CD4-positive, alpha-beta T cell (primary cell): ENCODE measurements at regions not wholly inside any gene's neighbourhood (a gene's known extent, or its start where the extent isn't known, plus 50 kb on each side); places are given as distances from the start of the nearest gene placed in this dataset.

Source experiments
- ATAC-seq: fragments of 200-7000 bp; cut with Tn5 transposase; one replicate; pipeline ENCODE4 v1.10.0; 2022; ENCODE audit warnings: mild to moderate bottlenecking; ENCODE audit not compliant: poor library complexity
- CTCF ChIA-PET: fragments of 350-600 bp; sonication (Branson Sonifier 250); formaldehyde crosslinking; loops from one replicate; lab custom pipeline; 2021; ENCODE audit warnings: antibody characterized with exemption, inconsistent platforms; lab: Charles Lee
- POLR2A ChIA-PET: fragments of 350-600 bp; sonication (Branson Sonifier 250); formaldehyde crosslinking; loops from one replicate; lab custom pipeline; 2021; ENCODE audit warnings: antibody characterized with exemption, inconsistent platforms; lab: Charles Lee
- DNase-seq, 14 experiments: peaks; one replicate each; pipeline ENCODE4 v3.0.0-alpha.2; 2013 to 2020; ENCODE audit warnings: mixed read lengths in 2 of 14
- H3K27ac ChIP-seq, 2 donors: one replicate each; pipeline versions ENCODE4 v1.5.1 to v1.7.0; 2013; ENCODE audit warnings: low read length in 2 of 2, low read depth in 1 of 2, mild to moderate bottlenecking in 1 of 2
- H3K27me3 ChIP-seq, 2 experiments: 1 replicate in 1 of 2; 2 replicates in 1 of 2; pipeline versions ENCODE4 v1.6.1 to v1.7.0; 2013; ENCODE audit warnings: low read length in 2 of 2, control low read depth in 1 of 2, mild to moderate bottlenecking in 1 of 2, moderate library complexity in 1 of 2; ENCODE audit not compliant: insufficient read depth in 2 of 2, control insufficient read depth in 1 of 2
- H3K36me3 ChIP-seq: one replicate; pipeline ENCODE4 v1.6.1; 2013; ENCODE audit warnings: low read length, control low read depth; ENCODE audit not compliant: insufficient read depth
- H3K4me1 ChIP-seq: one replicate; pipeline ENCODE4 v1.6.1; 2013; ENCODE audit warnings: low read length, control low read depth; ENCODE audit not compliant: insufficient read depth
- H3K4me3 ChIP-seq: one replicate; pipeline ENCODE4 v1.5.1; 2013; ENCODE audit warnings: mild to moderate bottlenecking, low read length, moderate library complexity
- H3K9me3 ChIP-seq, 2 experiments: 1 replicate in 1 of 2; 2 replicates in 1 of 2; pipeline versions ENCODE4 v1.6.1 to v1.7.0; 2013; ENCODE audit warnings: low read length in 2 of 2, mild to moderate bottlenecking in 2 of 2, control low read depth in 1 of 2, moderate library complexity in 1 of 2; ENCODE audit not compliant: control insufficient read depth in 1 of 2, insufficient read depth in 1 of 2
- H3K27ac Mint-ChIP-seq: one replicate; pipeline ENCODE4 v1.8.0; 2020; ENCODE audit warnings: mixed read lengths
- H3K27me3 Mint-ChIP-seq: one replicate; pipeline ENCODE4 v1.8.0; 2021; ENCODE audit warnings: mixed read lengths
- H3K36me3 Mint-ChIP-seq: one replicate; pipeline ENCODE4 v1.8.0; 2021; ENCODE audit warnings: low read depth, mixed read lengths
- H3K4me1 Mint-ChIP-seq: one replicate; pipeline ENCODE4 v1.8.0; 2021; ENCODE audit warnings: low read depth, mixed read lengths
- H3K4me3 Mint-ChIP-seq: one replicate; pipeline ENCODE4 v1.8.0; 2020; ENCODE audit warnings: mild to moderate bottlenecking, mixed read lengths
- H3K9me3 Mint-ChIP-seq: one replicate; pipeline ENCODE4 v1.8.0; 2020; ENCODE audit warnings: mixed read lengths
- CTCF ChIP-seq: fragments of 200-600 bp; IDR thresholded peaks from one replicate; pipeline ENCODE4 v1.8.0; 2022; ENCODE audit warnings: antibody characterized with exemption, mild to moderate bottlenecking
- intact Hi-C, 2 experiments: fragments of 100-400 bp; cut with DNase I in 1 of 2; cut with micrococcal nuclease in 1 of 2; formaldehyde crosslinking; loops; one replicate each; pipeline versions ENCODE4 v1.15.1 to v1.9.0; 2023 to 2025; cut with DNase I, micrococcal nuclease

DNA sequence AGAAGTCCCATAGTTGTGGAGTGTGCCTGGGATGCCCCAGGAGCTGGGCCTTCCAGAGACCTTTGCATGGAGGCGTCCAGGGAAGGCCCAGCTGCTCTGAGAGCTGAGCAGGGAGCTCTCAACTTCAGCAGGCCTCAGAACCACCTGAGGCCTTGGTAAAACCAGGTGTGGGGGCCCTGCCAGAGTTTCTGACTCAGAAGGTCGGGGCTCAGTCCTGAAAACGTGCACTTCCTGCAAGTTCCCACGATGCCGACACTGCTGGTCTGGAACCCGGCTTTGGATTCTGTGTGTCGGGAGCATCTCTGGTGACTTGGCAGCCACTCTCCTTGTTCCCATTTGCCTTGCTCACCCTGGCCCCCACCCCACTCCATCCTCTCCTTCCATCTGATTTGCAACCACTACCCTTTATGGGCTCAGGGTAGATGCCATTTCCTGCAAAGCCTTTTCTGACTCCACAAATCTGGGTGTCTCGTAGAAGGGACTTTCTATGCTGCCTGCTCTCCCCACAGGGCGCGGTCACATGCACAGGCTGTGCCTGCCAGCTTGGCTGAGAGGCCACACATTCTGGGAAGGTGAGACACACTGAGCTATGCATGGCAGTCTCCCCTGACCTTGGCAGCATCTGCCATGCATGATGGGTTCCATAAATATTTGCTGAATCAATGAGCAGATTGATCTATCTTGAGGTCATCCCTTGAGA, 244.7 kb downstream of the COL4A1 start:
- no peak overlapping the region for H3K4me3 Mint-ChIP-seq
- Histone ChIP-seq H3K27ac (no peak overlapping the region), H3K36me3 (no peaks in the 10 kb centered on the region), H3K9me3 (peaks cover 0 to 21% of the 10 kb centered on the region in 2 experiments), H3K4me3 (no peak overlapping the region), H3K27me3 (no peaks in the 10 kb centered on the region), H3K4me1 (no peaks in the 10 kb centered on the region)
- no peaks in the 10 kb centered on the region for H3K4me1 Mint-ChIP-seq
- no peaks in the 10 kb centered on the region for H3K9me3 Mint-ChIP-seq
- TF ChIP-seq CTCF, result no peak
- DNase-seq, result no peak
- intact Hi-C loops, result no loop called here
- ATAC-seq, result no peak
- H3K27me3 Mint-ChIP-seq, result peaks cover under 1% of the 10 kb centered on the region
- CTCF ChIA-PET, result no interaction called here
- POLR2A ChIA-PET, result no interaction called here
- no peaks in the 10 kb centered on the region for H3K36me3 Mint-ChIP-seq
- no peak overlapping the region for H3K27ac Mint-ChIP-seq

DNA sequence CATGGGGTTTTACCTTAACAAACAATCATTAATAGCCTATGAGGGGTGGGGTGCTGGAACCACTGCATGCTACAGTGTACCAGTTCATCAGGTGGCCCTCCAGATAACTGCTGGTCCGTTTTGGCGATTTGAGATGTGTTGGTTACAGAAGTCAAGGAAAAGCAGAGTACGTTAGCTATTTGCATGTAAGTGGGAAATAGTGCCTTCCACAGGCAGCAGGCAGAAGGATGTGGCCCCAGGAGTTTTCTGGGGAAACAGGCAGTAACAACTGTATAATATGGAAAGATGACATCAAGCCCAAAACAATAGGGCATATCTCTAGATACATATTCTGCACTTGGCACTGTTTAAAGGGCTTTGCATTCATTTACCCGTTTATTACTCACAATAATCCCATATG, 245.7 kb downstream of the COL4A1 start:
- DNase-seq (no peak), ATAC-seq (no peak)
- Histone ChIP-seq H3K4me1 (no peaks in the 10 kb centered on the region), H3K36me3 (no peaks in the 10 kb centered on the region), H3K27me3 (no peaks in the 10 kb centered on the region), H3K4me3 (no peak overlapping the region), H3K27ac (no peak overlapping the region), H3K9me3 (peaks cover 0 to 21% of the 10 kb centered on the region in 2 experiments)
- no peaks in the 10 kb centered on the region for H3K4me1 Mint-ChIP-seq
- H3K4me3 Mint-ChIP-seq, result no peak overlapping the region
- ChIA-PET POLR2A (no interaction called here), CTCF (no interaction called here)
- H3K27me3 Mint-ChIP-seq, result peaks cover 4% of the 10 kb centered on the region
- no peak overlapping the region for H3K27ac Mint-ChIP-seq
- intact Hi-C loops, result no loop called here
- TF ChIP-seq CTCF, result no peak
- no peaks in the 10 kb centered on the region for H3K9me3 Mint-ChIP-seq
- H3K36me3 Mint-ChIP-seq, result no peaks in the 10 kb centered on the region

- TF ChIP-seq CTCF, result no peak
- intact Hi-C loops, result no loop called here
These were observed 249.9 kb downstream of the COL4A1 start for GRCh38 chr13:110057052-110057451.

More at GRCh38 chr13:110057052-110057451, 249.9 kb downstream of the COL4A1 start:
- no peak overlapping the region for H3K4me3 Mint-ChIP-seq
- ChIA-PET POLR2A (no interaction called here), CTCF (no interaction called here)
- Histone ChIP-seq H3K4me1 (no peaks in the 10 kb centered on the region), H3K27me3 (no peaks in the 10 kb centered on the region), H3K9me3 (peaks cover 0 to 6% of the 10 kb centered on the region in 2 experiments), H3K36me3 (no peaks in the 10 kb centered on the region), H3K4me3 (no peak overlapping the region), H3K27ac (no peak overlapping the region)
- H3K4me1 Mint-ChIP-seq, result no peaks in the 10 kb centered on the region
- H3K27ac Mint-ChIP-seq, result no peak overlapping the region
- peaks cover 2% of the 10 kb centered on the region for H3K9me3 Mint-ChIP-seq
- no peaks in the 10 kb centered on the region for H3K36me3 Mint-ChIP-seq
- ATAC-seq (no peak), DNase-seq (no peak)
- H3K27me3 Mint-ChIP-seq, result peaks cover 4% of the 10 kb centered on the region
